CD4-positive, alpha-beta T cell treated with Interleukin-15 for 1 hour (primary cell): ENCODE measurements at regions not wholly inside any gene's neighbourhood (a gene's known extent, or its start where the extent isn't known, plus 50 kb on each side); places are given as distances from the start of the nearest gene placed in this dataset.

Source experiments
- DNase-seq: peaks from one replicate; pipeline ENCODE4 v3.0.0-alpha.2; 2020

GRCh38 chr5:173720953-173721600, 104.6 kb upstream of the BOD1 start:
- no peak for DNase-seq

- DNase-seq, result no peak
Observed at GRCh38 chr5:173721601-173722232, 105.3 kb upstream of the BOD1 start.

GRCh38 chr5:173726846-173727557, 110.6 kb upstream of the BOD1 start:
- no peak for DNase-seq

GRCh38 chr5:173727839-173728778, 111.7 kb upstream of the BOD1 start:
- no peak for DNase-seq

- no peak for DNase-seq
Observed at GRCh38 chr5:173729079-173729765, 112.8 kb upstream of the BOD1 start.

GRCh38 chr5:173730632-173731298, 114.3 kb upstream of the BOD1 start:
- DNase-seq, result no peak

- DNase-seq, result no peak
Observed at GRCh38 chr5:173733021-173733420, 116.6 kb upstream of the BOD1 start.

GRCh38 chr5:173733425-173733824, 117.0 kb upstream of the BOD1 start:
- no peak for DNase-seq

GRCh38 chr5:173733831-173734501, 117.5 kb upstream of the BOD1 start:
- peak; percentile 45 for DNase-seq

- no peak for DNase-seq
Observed at GRCh38 chr5:173734716-173735115, 118.3 kb upstream of the BOD1 start.

GRCh38 chr5:173735184-173735583, 118.7 kb upstream of the BOD1 start:
- DNase-seq, result no peak

- no peak for DNase-seq
Observed at GRCh38 chr5:173735691-173736090, 119.2 kb upstream of the BOD1 start.

GRCh38 chr5:173736374-173736773, 119.9 kb upstream of the BOD1 start:
- DNase-seq, result no peak

- DNase-seq, result peak; percentile 70
Observed at GRCh38 chr5:173736923-173737412, 120.5 kb upstream of the BOD1 start.

GRCh38 chr5:173739741-173740140, 123.3 kb upstream of the BOD1 start:
- DNase-seq, result no peak

- DNase-seq, result no peak
Observed at GRCh38 chr5:173740400-173740799, 124.0 kb upstream of the BOD1 start.

GRCh38 chr5:173741087-173741486, 124.6 kb upstream of the BOD1 start:
- no peak for DNase-seq

- no peak for DNase-seq
Observed at GRCh38 chr5:173741729-173742431, 125.4 kb upstream of the BOD1 start.

- peak; percentile 33 for DNase-seq
Observed at GRCh38 chr5:173742432-173742816, 126.0 kb upstream of the BOD1 start.

- DNase-seq, result no peak
Observed at GRCh38 chr5:173743641-173744343, 127.3 kb upstream of the BOD1 start.
